GM21717 (cell line): ENCODE measurements at regions not wholly inside any gene's neighbourhood (a gene's known extent, or its start where the extent isn't known, plus 50 kb on each side); places are given as distances from the start of the nearest gene placed in this dataset.

Experiments used
- ATAC-seq: cut with Tn5 transposase; IDR thresholded peaks from one replicate; pipeline ENCODE4 v1.9.1; 2021; ENCODE audit warnings: mild to moderate bottlenecking, moderate library complexity; ENCODE audit not compliant: unreplicated experiment

- peak; percentile 68 for ATAC-seq
Observed at GRCh38 chr16:87074641-87075318, 242.4 kb downstream of the C16orf95 start.

GRCh38 chr16:87075319-87075860 is 241.8 kb downstream of the C16orf95 start:
- no peak for ATAC-seq

- ATAC-seq: no peak
Observed at GRCh38 chr16:87076331-87076949, 240.8 kb downstream of the C16orf95 start.

GRCh38 chr16:87076950-87077749 is 240.0 kb downstream of the C16orf95 start:
- no peak for ATAC-seq

- ATAC-seq: no peak
Observed at GRCh38 chr16:87077750-87078127, 239.5 kb downstream of the C16orf95 start.

GRCh38 chr16:87080571-87081167 is 236.5 kb downstream of the C16orf95 start:
- no peak for ATAC-seq

- ATAC-seq: no peak
Observed at GRCh38 chr16:87085441-87085840, 231.8 kb downstream of the C16orf95 start.

GRCh38 chr16:87086156-87086555 is 231.0 kb downstream of the C16orf95 start:
- no peak for ATAC-seq

- no peak for ATAC-seq
Observed at GRCh38 chr16:87086575-87086974, 230.6 kb downstream of the C16orf95 start.

- ATAC-seq: no peak
Observed at GRCh38 chr16:87092958-87093357, 224.2 kb downstream of the C16orf95 start.

GRCh38 chr16:87093804-87094555 is 223.2 kb downstream of the C16orf95 start:
- no peak for ATAC-seq

- no peak for ATAC-seq
Observed at GRCh38 chr16:87094556-87094865, 222.7 kb downstream of the C16orf95 start.

GRCh38 chr16:87095271-87095670 is 221.9 kb downstream of the C16orf95 start:
- ATAC-seq: no peak

- ATAC-seq: no peak
Observed at GRCh38 chr16:87096746-87097333, 220.4 kb downstream of the C16orf95 start.

GRCh38 chr16:87098361-87098760 is 218.8 kb downstream of the C16orf95 start:
- ATAC-seq: no peak

GRCh38 chr16:87098976-87099720 is 218.0 kb downstream of the C16orf95 start:
- no peak for ATAC-seq

GRCh38 chr16:87100306-87101058 is 216.7 kb downstream of the C16orf95 start:
- no peak for ATAC-seq

- no peak for ATAC-seq
Observed at GRCh38 chr16:87101903-87102302, 215.3 kb downstream of the C16orf95 start.

- no peak for ATAC-seq
Observed at GRCh38 chr16:87107201-87107600, 210.0 kb downstream of the C16orf95 start.
